Left colon (tissue), 2 donors: ENCODE measurements at regions not wholly inside any gene's neighbourhood (a gene's known extent, or its start where the extent isn't known, plus 50 kb on each side); places are given as distances from the start of the nearest gene placed in this dataset.

Experiments used
- ATAC-seq: fragments of 200-7000 bp; cut with Tn5 transposase; one replicate; pipeline ENCODE4 v1.9.1; 2020; ENCODE audit warnings: mild to moderate bottlenecking, moderate library complexity
- DNase-seq, 2 donors: peaks; one replicate each; pipeline ENCODE4 v3.0.0-alpha.2; 2020
- intact Hi-C, 2 donors: fragments of 100-400 bp; cut with DNase I in 1 of 2; cut with micrococcal nuclease in 1 of 2; formaldehyde crosslinking; loops; one replicate each; pipeline versions ENCODE4 v1.11.2 to v1.14.0; 2022; cut with DNase I, micrococcal nuclease
- donor health status: DM: no; HTN: no; CAD: no.
- donor health status: DM: yes; HTN: yes; CAD: no.

DNA sequence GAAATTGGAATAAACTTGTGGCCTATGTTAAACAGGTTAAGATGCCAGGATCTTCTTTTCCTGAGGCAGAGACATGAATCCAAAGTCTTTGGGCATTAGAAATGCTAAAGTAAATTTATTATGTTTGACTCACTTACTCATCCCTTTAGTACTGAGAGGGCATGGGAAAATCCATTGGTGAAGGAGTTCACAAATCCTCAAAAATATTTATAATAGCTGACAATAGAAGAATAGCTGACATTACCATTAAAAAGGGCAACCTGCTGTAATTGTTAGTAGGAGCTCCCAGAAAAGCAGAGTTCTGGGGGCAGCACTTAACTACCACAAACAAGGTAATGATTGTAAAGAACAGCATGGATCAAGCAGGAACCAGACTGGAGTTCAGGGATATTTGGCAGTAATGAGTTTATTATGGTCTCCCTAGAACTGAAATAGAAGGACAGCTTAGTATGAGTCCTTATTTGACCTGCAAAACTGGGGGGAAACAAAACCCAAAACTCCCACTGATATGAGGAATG lies 285.8 kb upstream of the KLHL1 start:
- intact Hi-C loops = no loop called here
- ATAC-seq (no peak), DNase-seq (no peak)

- DNase-seq = peak; percentile 52 to 71
- peak; percentile 97 for ATAC-seq
- intact Hi-C loops = no loop called here
These were observed 283.4 kb upstream of the KLHL1 start for GRCh38 chr13:70391678-70392077.

- intact Hi-C loops = no loop called here
- DNase-seq (no peak), ATAC-seq (no peak)
These were observed 282.7 kb upstream of the KLHL1 start for GRCh38 chr13:70390968-70391367.

DNA sequence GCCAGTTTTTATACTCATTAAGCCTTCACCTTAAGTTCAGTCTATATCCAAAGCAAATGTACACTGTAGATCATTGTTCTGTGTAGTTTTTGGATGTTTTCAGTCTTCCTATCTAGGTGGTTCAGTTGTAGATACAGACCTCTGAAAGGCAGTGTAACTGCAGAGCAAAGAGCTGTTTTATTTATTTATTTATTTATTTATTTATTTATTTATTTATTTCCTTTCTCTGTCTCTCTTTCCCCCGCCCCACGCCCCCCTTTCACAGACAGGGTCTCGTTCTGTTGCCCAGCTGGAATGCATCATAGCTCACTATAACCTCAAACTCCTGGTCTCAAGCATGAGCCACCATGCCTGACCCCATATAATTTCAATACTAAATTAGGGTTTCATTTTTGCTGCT lies 281.8 kb upstream of the KLHL1 start:
- ATAC-seq (no peak), DNase-seq (no peak)
- intact Hi-C loops = no loop called here

- intact Hi-C loops = no loop called here
- no peak for ATAC-seq
- no peak for DNase-seq
These were observed 280.7 kb upstream of the KLHL1 start for GRCh38 chr13:70388935-70389334.

GRCh38 chr13:70386919-70387318 lies 278.7 kb upstream of the KLHL1 start:
- DNase-seq (no peak), ATAC-seq (no peak)
- intact Hi-C loops = no loop called here

GRCh38 chr13:70385852-70386251 lies 277.6 kb upstream of the KLHL1 start:
- ATAC-seq = no peak
- intact Hi-C loops = no loop called here
- no peak for DNase-seq

DNA sequence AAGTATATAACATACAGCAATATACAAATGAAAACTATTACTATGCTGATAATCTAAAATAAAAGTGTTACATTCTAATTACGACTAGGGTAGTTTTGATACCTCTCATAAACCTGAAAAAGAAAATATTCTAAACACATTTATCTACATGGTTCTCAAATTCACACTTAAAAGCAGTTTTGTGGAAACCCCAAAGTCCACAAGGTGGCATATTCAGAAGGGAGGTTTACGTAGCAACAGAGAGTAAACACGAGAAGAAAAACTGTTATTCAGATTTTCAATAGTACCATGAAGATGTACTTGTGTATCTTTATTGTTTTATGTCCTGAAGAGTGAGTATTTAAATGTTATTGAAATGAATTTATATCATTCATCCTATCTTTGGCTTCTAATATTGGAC lies 275.9 kb upstream of the KLHL1 start:
- ATAC-seq (no peak), DNase-seq (no peak)
- intact Hi-C loops = no loop called here

GRCh38 chr13:70380809-70381208 lies 272.6 kb upstream of the KLHL1 start:
- intact Hi-C loops = no loop called here
- DNase-seq = no peak
- ATAC-seq = peak; percentile 99

DNA sequence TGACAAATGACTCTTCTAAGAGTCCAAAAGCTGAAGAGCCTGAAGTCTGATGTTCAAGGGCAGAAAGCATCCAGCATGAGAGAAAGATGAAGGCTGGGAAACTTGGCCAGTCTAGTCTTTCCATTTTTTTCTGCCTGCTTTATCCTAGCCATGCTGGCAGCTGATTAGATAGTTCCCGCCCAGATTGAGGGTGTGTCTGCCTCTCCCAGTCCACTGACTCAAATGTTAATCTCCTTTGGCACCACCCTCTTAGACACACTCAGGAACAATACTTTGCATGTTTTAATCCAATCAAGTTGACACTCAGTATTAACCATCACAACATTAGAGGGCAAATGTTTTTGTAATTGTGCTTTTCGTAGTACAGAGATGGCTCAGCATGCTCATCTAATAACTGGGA lies 267.5 kb upstream of the KLHL1 start:
- ATAC-seq (peak; percentile 57), DNase-seq (peak in 1 of 2 donors; percentile 21)
- intact Hi-C loops = no loop called here

- DNase-seq (no peak), ATAC-seq (no peak)
- intact Hi-C loops = no loop called here
These were observed 262.7 kb upstream of the KLHL1 start for GRCh38 chr13:70370924-70371323.

DNA sequence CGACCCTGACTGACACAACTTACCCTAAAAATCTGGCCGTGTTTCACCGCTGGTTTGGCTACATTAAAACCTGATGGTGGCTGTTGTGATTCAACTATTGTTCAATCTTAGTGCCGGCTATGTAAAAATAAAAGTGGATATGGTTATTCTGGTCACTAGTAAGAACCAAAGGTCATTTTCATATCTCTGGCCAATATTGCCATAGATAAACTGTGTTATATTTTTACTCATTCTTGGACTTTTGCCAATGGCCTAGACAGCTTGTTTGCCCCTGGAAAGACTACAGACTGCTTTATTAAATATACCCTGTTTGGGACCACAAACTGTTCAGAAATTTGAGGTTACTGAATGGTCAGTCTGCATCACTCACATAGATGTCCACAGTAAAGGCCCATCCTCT lies 258.5 kb upstream of the KLHL1 start:
- intact Hi-C loops = no loop called here
- ATAC-seq (peak; percentile 65), DNase-seq (no peak)

- ATAC-seq (no peak), DNase-seq (no peak)
- intact Hi-C loops = no loop called here
These were observed 255.7 kb upstream of the KLHL1 start for GRCh38 chr13:70363991-70364390.

DNA sequence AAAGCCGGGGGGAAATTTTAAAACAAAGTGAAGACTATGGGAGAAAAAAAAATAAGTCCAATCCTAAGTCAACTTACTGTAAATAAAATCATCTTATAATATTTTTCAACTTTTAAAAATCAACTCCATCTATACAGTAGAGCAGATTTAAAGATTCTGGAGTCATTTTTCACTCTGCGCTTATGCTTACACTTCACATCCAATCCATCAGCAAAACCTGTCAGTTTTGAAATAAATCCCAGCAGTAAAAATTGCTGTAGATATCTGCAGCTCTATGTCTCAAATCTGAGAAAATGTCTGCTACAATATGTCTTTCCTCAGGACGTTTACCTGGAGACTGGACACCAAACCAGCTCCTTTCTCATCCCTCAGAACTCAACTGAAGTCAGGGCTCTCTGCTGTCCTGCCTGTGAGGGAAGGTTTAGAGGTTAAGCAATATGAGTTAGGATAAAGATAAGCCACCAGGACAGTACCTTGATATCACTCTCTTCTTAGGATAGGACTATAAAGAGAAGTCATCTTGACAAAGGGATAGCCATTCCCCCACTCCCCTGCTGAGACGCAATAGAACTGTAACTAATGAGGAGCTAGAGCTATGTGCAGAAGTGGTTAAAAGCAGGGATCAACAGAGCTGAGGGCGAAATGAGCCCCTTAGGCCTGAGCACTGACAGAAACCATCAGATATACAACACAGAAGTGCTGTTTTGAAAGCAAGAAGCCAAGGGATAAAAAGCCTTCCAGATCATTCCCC lies 254.7 kb upstream of the KLHL1 start:
- intact Hi-C loops = no loop called here
- ATAC-seq (no peak), DNase-seq (no peak)

GRCh38 chr13:70357031-70357430 lies 248.8 kb upstream of the KLHL1 start:
- no peak for DNase-seq
- no peak for ATAC-seq
- intact Hi-C loops = no loop called here

GRCh38 chr13:70353096-70353495 lies 244.8 kb upstream of the KLHL1 start:
- intact Hi-C loops = no loop called here
- ATAC-seq (peak; percentile 73), DNase-seq (peak in 1 of 2 donors; percentile 13)

- intact Hi-C loops = no loop called here
- ATAC-seq (no peak), DNase-seq (no peak)
These were observed 239.8 kb upstream of the KLHL1 start for GRCh38 chr13:70347947-70348620.

DNA sequence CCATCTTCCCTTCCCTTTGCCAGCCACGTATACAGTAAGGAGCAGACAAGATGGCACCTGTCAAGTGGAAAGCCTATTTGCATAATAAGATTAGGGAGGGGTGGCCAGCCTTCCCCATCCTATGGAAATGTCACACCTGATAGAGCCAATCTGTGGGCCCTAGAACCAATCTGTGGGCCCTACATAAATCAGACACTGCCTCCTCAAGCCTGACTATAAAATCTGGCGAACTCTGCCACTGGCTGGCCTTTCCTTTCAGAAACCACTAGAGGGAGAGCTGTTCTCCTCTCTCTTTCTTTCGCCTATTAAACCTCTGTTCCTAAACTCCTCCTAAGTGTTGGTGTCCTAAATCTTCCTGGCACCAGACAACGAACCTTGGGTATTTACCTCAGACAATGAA lies 231.5 kb upstream of the KLHL1 start:
- intact Hi-C loops = no loop called here
- DNase-seq (no peak), ATAC-seq (peak; percentile 79)

DNA sequence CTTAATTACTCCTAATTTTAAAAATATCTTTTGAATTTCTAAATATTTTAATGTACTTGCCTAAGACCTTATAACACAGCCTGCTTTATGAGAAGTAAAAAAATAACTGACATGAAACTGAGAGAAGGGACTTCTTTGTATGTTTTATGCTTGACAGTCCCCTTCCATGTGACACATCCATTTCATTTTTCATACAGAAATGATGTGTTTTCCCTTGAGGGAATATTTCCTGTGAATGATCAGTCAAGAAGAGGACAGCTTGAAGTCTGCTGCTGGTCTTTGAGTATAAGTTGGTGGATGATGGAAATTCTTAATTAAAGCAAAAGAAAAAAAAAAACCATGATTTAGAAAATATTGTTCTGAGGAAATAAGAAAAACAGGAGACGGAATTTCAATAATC lies 230.4 kb upstream of the KLHL1 start:
- intact Hi-C loops = no loop called here
- DNase-seq (no peak), ATAC-seq (no peak)

DNA sequence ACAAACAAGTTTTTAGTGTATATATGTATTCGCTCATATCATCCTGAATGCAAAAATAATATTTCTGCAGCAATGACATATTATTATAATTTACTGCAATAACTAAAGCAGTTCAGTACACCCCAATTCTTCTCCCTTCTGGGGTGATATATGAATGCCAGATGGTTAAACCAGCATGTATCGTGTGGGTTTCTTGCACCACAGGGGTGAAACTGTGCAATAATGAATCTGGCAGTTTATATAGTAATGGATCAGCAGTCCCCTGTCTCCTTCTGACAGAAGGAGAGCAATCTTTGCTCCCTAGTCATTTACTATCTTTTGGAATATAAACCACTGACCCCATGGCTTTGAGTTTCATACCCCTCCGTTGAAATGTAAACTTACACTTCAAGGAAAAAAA lies 228.6 kb upstream of the KLHL1 start:
- no peak for DNase-seq
- intact Hi-C loops = no loop called here
- ATAC-seq = no peak

GRCh38 chr13:70333752-70334151 lies 225.5 kb upstream of the KLHL1 start:
- intact Hi-C loops = no loop called here
- ATAC-seq = no peak
- no peak for DNase-seq
